HepG2 (cell line): ENCODE measurements at regions not wholly inside any gene's neighbourhood (a gene's known extent, or its start where the extent isn't known, plus 50 kb on each side); places are given as distances from the start of the nearest gene placed in this dataset.

Source experiments
- ATAC-seq: fragments of 200-7000 bp; cut with Tn5 transposase; 3 replicates; pipeline ENCODE4 v1.9.1; 2020; ENCODE audit warnings: mild to moderate bottlenecking, moderate library complexity
- BruUV-seq: library from RNA; stranded (reverse); fragments of 400-500 nt; replicated peaks from 2 replicates; lab custom pipeline; 2021; lab: Mats Ljungman, UMichigan
- CTCF ChIA-PET: fragments of 300-600 bp; formaldehyde crosslinking; extraction: SDS; loops from one replicate; lab custom pipeline; 2021; ENCODE audit warnings: low total read pairs, inconsistent platforms, low intra/inter-chr PET ratio; lab: Yijun Ruan, JAX
- POLR2A ChIA-PET: fragments of 350-600 bp; sonication (Branson Sonifier 250); formaldehyde crosslinking; loops from one replicate; lab custom pipeline; 2020; ENCODE audit warnings: antibody characterized with exemption, inconsistent platforms; lab: Yijun Ruan, JAX
- DNase-seq: peaks from one replicate; pipeline ENCODE4 v3.0.0-alpha.2; 2015; ENCODE audit warnings: low spot score
- FAIRE-seq: peaks from 3 replicates; lab custom pipeline; 2011; peaks lifted over from hg19 to GRCh38; lab: Jason Lieb, UNC
- H2AFZ ChIP-seq: one replicate; pipeline ENCODE4 v1.6.1; 2011; ENCODE audit warnings: low read length, inconsistent platforms
- H3K27ac ChIP-seq: fragments of 300-600 bp; 3 replicates; pipeline ENCODE4 v1.8.0; 2011; ENCODE audit warnings: mixed run types, mild to moderate bottlenecking, mixed read lengths, low read length, inconsistent platforms; ENCODE audit not compliant: insufficient read depth; ENCODE audit errors: extremely low read length
- H3K27me3 ChIP-seq, 2 experiments: fragments of 200-600 bp in 1 of 2; 2 replicates in 1 of 2; 3 replicates in 1 of 2; pipeline versions ENCODE4 v1.6.0 to v1.8.0; 2011; ENCODE audit warnings: low read length in 2 of 2, mild to moderate bottlenecking in 2 of 2, moderate library complexity in 2 of 2, inconsistent platforms in 1 of 2; ENCODE audit not compliant: insufficient read depth in 2 of 2, control insufficient read depth in 1 of 2
- H3K36me3 ChIP-seq, 2 experiments: fragments of 200-600 bp in 1 of 2; replicated peaks in 1 of 2; 2 replicates in 1 of 2; 3 replicates in 1 of 2; pipeline versions ENCODE4 v1.5.1 to v1.8.0; 2011; ENCODE audit warnings: low read length in 2 of 2, inconsistent platforms in 1 of 2; ENCODE audit not compliant: insufficient read depth in 2 of 2, control insufficient read depth in 1 of 2
- H3K4me1 ChIP-seq: 2 replicates; pipeline ENCODE4 v1.5.1; 2012; ENCODE audit warnings: low read length, inconsistent platforms; ENCODE audit not compliant: insufficient read depth
- H3K4me2 ChIP-seq: 2 replicates; pipeline ENCODE4 v1.6.0; 2011; ENCODE audit warnings: low read depth, low read length, inconsistent platforms
- H3K4me3 ChIP-seq, 3 experiments: fragments of 200-600 bp in 1 of 3; sonication (generic), shearing (Covaris generic) in 1 of 3; replicated peaks in 1 of 3; 2 replicates each; pipeline ENCODE4 v1.5.1; 2011 to 2016; ENCODE audit warnings: low read length in 3 of 3, inconsistent platforms in 2 of 3, low read depth in 2 of 3, mild to moderate bottlenecking in 2 of 3, control low read depth in 1 of 3, mixed read lengths in 1 of 3; ENCODE audit not compliant: insufficient read depth in 1 of 3
- H3K79me2 ChIP-seq: one replicate; pipeline ENCODE4 v1.6.1; 2011; ENCODE audit warnings: low read length, inconsistent platforms; ENCODE audit not compliant: insufficient read depth
- H3K9ac ChIP-seq: 2 replicates; pipeline ENCODE4 v1.6.0; 2011; ENCODE audit warnings: mild to moderate bottlenecking, low read depth, low read length, inconsistent platforms; ENCODE audit not compliant: insufficient read depth
- H3K9me3 ChIP-seq: 2 replicates; pipeline ENCODE4 v1.5.1; 2012; ENCODE audit warnings: mild to moderate bottlenecking, low read length
- H4K20me1 ChIP-seq: 2 replicates; pipeline ENCODE4 v1.6.0; 2011; ENCODE audit warnings: inconsistent platforms, mild to moderate bottlenecking, low read length, moderate library complexity; ENCODE audit not compliant: insufficient read depth
- PLRG1 ChIP-seq: fragments of 450-650 bp; conservative IDR thresholded peaks from 2 replicates; pipeline ENCODE4 v1.6.1; 2016
- SOX6 ChIP-seq, 2 experiments: fragments of 450-650 bp in 1 of 2; sonication (generic) in 1 of 2; formaldehyde crosslinking in 1 of 2; IDR thresholded peaks; 2 replicates each; pipeline versions ENCODE4 v1.4.0 to v1.6.1; 2017 to 2020; ENCODE audit warnings: antibody characterized with exemption in 1 of 2, mild to moderate bottlenecking in 1 of 2, missing genetic modification reagents in 1 of 2
- ZNF788 ChIP-seq: sonication (generic); formaldehyde crosslinking; IDR thresholded peaks from 2 replicates; pipeline ENCODE4 v1.5.0; 2020; ENCODE audit warnings: mild to moderate bottlenecking, missing genetic modification reagents, borderline replicate concordance
- WGBS: methylation state at CpG from one replicate; pipeline ENCODE4 v1.1.6; 2017; ENCODE audit warnings: low lambda C conversion rate; 5-methylcytosine and 5-hydroxymethylcytosine counted together
- in situ Hi-C: cut with HindIII; loops from 2 replicates; pipeline ENCODE4 v1.10.0; 2017; ENCODE audit warnings: low pct_unique_long_range_greater_than_20kb; ENCODE audit not compliant: extremely low pct_ligation_motif_present
- intact Hi-C: fragments of 100-400 bp; cut with micrococcal nuclease; formaldehyde crosslinking; loops from one replicate; pipeline ENCODE4 v1.10.0; 2022; ENCODE audit not compliant: unreplicated experiment
- TF ChIP-seq, protein P1 (sequence below): sonication (generic); formaldehyde crosslinking; IDR thresholded peaks from 2 replicates; pipeline ENCODE4 v1.8.1; 2022; ENCODE audit warnings: low read depth, mild to moderate bottlenecking, missing genetic modification reagents

DNA sequence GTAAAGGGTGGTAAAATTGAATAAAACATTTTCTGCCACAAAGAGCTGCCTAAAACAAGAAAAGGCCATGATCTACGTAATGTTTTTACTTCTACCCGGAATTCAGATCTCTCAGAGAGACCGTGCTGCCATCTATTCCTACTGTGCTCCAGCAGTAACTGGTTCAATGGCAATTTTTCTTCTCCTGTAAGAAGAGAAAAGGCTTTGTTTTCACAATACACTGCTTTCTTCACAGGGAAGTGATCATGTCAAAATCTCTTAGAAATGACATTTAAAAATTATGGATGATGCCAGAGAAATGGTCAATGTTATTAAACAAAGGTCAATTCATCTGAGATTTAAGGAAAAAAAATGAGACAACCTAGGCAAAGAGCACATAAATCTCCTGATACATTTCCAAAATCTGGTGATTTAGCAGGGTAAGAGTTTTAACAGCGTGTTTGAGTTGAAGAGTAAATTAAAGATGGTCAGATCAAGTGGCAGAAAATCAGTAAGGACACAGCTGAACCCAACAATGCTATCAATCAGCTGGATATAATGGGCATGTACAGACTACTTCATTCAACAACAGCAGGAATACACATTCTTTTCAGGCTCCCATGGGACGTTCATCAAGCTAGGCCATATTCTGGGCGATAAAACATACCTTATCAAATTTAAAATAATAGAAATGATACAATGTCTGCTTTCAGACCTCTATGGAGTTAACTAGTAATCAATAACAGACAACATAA, 523.1 kb downstream of the CHSY3 start:
- no TSS peak for BruUV-seq

DNA sequence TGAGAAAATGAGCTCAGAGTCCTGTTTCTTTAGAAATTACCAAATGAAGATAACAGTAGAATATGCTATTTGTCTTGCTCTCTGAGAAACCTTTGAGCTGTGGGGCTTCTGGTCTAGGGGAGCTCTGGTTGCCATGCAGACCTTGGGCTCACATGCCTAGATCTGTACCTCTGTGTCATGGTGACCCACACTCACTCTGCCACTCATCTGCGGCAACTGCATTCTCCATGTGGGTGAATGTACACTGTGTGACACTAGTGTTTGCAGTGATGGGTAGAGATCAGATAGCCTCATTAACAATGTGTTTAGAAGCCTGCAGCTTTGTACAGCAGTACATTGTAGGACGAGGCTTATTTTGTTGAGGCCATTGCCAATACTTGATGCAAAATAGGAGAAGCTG, 521.2 kb downstream of the CHSY3 start:
- no peak for TF ChIP-seq SOX6 (IDR thresholded peaks at IDR 0.05)
- TF ChIP-seq SOX6 (CRISPR knock-in tag; IDR thresholded peaks at IDR 0.05), result no peak
- TF ChIP-seq PLRG1, result no peak
- no peaks in the 10 kb centered on the region for H3K27me3 ChIP-seq
- no peak overlapping the region for H3K4me3 ChIP-seq
- in situ Hi-C loops (no loop called here), intact Hi-C loops (no loop called here)
- no peak for FAIRE-seq
- H3K36me3 ChIP-seq, result no peaks in the 10 kb centered on the region
- H2AFZ ChIP-seq, result no peak overlapping the region
- H3K4me2 ChIP-seq, result no peak overlapping the region
- peak; percentile 3 for DNase-seq
- H4K20me1 ChIP-seq, result no peaks in the 10 kb centered on the region
- ATAC-seq, result peak; percentile 94
- POLR2A ChIA-PET, result no interaction called here
- no peak overlapping the region for H3K27ac ChIP-seq
- no peaks in the 10 kb centered on the region for H3K4me1 ChIP-seq
- H3K9ac ChIP-seq, result no peak overlapping the region
- 0% methylated on average over 2 of the region's 2 CpGs for WGBS
- no peaks in the 10 kb centered on the region for H3K79me2 ChIP-seq
- peaks cover 70% of the 10 kb centered on the region for H3K9me3 ChIP-seq
- BruUV-seq, result no TSS peak
- CTCF ChIA-PET, result no interaction called here

More for the DNA sequence above, 523.1 kb downstream of the CHSY3 start:
- H4K20me1 ChIP-seq, result no peaks in the 10 kb centered on the region
- H2AFZ ChIP-seq, result no peak overlapping the region
- H3K9me3 ChIP-seq, result peaks cover 71% of the 10 kb centered on the region
- 18% methylated on average over 6 of the region's 6 CpGs for WGBS
- no peak for TF ChIP-seq ZNF788
- TF ChIP-seq, protein P1, sequence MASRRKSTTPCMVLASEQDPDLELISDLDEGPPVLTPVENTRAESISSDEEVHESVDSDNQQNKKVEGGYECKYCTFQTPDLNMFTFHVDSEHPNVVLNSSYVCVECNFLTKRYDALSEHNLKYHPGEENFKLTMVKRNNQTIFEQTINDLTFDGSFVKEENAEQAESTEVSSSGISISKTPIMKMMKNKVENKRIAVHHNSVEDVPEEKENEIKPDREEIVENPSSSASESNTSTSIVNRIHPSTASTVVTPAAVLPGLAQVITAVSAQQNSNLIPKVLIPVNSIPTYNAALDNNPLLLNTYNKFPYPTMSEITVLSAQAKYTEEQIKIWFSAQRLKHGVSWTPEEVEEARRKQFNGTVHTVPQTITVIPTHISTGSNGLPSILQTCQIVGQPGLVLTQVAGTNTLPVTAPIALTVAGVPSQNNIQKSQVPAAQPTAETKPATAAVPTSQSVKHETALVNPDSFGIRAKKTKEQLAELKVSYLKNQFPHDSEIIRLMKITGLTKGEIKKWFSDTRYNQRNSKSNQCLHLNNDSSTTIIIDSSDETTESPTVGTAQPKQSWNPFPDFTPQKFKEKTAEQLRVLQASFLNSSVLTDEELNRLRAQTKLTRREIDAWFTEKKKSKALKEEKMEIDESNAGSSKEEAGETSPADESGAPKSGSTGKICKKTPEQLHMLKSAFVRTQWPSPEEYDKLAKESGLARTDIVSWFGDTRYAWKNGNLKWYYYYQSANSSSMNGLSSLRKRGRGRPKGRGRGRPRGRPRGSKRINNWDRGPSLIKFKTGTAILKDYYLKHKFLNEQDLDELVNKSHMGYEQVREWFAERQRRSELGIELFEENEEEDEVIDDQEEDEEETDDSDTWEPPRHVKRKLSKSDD (CRISPR knock-in tag), result no peak
- no peak overlapping the region for H3K9ac ChIP-seq
- no peaks in the 10 kb centered on the region for H3K27me3 ChIP-seq
- no peak overlapping the region for H3K4me2 ChIP-seq
- DNase-seq (no peak), ATAC-seq (no peak), FAIRE-seq (no peak)
- no peak overlapping the region for H3K4me3 ChIP-seq
- intact Hi-C loops, result no loop called here
- H3K79me2 ChIP-seq, result no peaks in the 10 kb centered on the region
- in situ Hi-C loops, result no loop called here
- H3K27ac ChIP-seq, result no peak overlapping the region
- no peaks in the 10 kb centered on the region for H3K4me1 ChIP-seq
- no peaks in the 10 kb centered on the region for H3K36me3 ChIP-seq
- POLR2A ChIA-PET, result no interaction called here
- CTCF ChIA-PET, result no interaction called here
